NCI-H2227 (cell line): ENCODE measurements at regions not wholly inside any gene's neighbourhood (a gene's known extent, or its start where the extent isn't known, plus 50 kb on each side); places are given as distances from the start of the nearest gene placed in this dataset.

ENCODE experiments used
- DNase-seq: peaks from one replicate; lab custom pipeline; 2025; ENCODE audit not compliant: unreplicated experiment; lab: John Stamatoyannopoulos, UW

DNA sequence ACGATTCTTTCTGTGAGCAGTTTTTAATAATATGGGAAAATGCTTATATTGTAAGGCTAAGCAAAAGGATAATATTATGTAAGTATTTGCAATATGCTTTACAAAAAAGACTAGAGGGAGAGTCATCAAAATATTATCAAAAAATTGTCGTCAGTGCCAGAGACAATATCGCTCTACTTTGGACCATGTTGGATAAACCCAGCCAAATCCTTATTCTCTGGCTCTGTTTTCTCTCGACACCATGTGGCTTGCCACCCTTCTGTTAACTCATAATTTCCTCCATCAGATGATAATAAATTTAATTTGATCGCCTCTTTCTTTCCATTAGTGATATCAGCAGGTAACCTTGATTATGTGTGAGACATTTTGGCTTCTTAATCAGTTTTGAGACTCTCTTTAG, 129.9 kb downstream of the CDC42EP3 start:
- DNase-seq, result no peak

DNA sequence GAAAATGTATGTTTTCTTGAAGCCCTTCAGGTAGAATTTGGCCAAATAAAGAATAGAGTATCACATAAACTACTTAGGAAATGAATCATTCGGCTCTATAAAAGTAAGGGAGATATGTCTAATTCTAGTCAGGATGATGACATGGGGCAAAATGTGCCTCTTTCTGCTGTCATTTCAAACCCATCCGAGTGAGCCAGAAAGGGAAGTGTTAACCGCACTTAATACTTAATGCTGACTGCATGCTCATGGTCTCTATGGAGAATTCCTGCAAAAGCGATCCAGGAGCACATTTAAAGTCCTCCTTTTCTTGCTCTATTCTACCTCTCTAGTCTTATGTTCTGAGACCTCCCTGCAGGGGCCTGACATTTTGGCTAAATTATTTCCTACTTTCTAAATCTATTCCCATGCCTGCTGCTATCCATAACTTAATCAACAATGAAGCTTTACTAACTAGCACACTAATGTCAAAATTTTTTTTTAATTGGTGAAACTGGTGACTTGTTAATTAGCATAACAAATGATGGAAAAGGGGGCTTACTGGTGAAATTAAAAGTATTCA, 127.4 kb downstream of the CDC42EP3 start:
- no peak for DNase-seq

DNA sequence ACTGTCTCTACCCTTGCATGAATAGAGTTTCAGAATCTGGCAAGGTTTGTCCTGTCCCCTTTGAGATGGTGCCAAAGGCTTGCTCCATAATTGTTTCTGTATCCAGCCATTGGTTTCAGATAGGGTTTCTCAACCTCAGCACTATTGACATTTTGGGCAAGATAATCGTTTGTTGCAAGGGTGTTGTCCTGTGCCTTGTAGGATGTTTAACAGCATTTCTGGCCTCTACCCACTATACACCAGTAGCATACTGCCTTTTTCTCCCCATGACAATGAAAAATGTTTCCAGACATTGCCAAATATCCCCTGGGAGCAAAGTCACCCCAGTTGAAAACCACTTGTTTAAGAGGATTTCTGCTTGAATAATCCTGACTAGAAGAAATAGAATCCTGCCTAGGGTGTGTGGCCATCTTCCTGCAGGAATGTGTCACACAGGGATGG, 126.8 kb downstream of the CDC42EP3 start:
- DNase-seq, result no peak

DNA sequence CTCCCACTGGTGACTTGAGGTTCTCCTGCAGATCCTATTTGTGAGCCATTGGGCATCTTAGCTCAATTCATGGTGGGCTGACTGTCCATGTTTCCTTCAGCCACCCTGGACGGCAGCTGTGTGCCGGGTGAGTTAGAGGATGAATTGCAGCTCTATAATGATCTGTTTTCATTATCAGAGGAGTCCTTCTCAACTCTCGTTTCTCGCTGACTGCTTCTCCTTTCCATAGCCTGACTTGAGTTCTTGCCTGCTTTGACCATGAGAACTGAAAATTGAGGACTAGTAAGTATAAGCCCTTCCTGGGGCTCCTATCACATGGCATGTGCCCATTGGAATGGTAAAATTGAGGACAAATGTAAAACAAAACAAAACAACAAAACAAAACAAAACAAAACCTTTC, 121.8 kb downstream of the CDC42EP3 start:
- DNase-seq, result no peak

DNA sequence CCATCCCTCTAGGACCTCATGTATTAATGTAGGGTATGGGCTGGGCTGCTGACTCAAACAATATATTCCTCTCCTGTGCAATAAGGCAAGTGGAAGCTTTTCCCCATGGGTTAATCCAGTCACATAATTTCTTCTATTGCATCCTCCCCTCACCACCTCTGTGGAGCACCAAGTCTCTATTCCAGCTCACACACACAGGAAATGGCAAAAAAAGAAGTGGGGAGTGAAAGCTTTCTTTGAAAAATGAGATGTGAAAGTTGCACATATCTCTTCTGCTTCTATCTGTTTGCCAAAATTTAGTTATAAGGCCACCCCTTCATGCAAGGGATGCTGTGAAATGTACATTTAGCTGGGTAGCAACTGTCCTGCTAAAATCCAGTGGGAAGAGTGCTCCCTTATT, 121.3 kb downstream of the CDC42EP3 start:
- DNase-seq, result no peak

DNA sequence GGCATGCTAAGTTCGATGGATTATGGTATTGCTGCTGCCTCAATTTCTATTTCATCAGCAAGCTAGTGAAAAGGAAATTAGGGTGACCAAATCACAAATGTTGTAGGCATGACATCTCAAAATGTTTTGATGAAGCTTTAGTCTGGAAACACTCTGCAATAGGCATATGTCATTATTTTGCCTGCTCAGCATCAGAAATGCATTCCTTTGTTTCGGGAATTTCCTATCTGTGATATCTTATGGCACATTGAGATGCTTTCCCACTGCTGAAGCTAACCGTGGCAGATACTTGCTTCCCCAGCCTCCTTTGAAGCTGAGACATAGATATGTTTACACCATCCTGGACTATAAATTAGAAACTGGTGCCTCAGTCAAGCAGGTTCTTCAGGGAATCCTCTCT, 119.7 kb downstream of the CDC42EP3 start:
- DNase-seq, result no peak

DNA sequence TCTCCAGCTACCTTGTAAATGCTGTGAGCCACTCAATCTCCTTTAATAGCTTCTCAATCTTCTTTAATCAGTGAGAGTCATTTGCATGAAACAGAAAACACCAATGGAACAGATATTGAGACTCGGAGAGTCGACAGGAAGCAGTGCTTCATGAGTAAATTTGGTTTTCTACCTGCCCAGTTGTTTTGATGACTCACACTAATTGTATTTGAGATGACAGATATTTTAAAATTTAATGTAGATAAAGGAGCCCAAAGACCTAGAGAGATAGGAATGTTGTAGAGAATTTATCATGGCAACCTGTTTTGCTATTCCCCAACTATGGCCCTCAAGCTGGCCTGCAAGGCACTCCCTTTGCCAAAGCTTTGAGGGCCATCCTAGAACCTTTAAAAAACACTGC, 119.1 kb downstream of the CDC42EP3 start:
- DNase-seq, result no peak

DNA sequence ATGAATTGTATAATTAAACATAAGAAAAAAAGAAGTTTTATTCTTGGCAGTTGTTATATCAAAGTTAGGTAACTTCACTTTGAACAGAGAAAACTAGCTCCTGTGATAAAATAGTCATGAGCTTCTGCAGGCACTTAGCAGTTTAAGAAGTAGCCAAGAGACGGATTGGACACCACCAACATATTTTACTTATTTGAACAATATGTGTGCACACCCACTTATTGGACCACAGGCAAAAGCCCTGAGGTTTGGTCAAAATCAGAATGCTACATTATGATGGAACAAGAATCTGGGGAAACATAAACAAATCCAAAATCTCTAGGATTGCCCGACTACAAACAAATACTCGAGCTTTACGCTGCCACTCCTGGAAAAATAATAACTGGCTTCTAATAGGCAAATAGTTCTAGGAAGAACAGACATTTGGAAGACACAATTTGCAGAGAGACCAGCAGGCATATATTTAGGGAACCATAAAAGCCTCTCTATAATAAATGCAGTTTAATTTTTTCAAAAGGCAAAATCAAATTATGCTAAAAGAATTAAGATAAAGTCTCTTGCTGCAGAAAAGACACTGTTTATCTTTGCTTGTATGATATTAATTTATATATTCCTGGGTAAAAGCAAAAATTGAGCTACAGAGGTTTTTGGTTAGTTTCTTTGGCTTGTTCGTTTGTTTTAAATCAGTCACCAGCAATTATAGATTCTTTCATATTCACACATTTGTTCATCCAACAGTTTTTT, 117.9 kb downstream of the CDC42EP3 start:
- no peak for DNase-seq

DNA sequence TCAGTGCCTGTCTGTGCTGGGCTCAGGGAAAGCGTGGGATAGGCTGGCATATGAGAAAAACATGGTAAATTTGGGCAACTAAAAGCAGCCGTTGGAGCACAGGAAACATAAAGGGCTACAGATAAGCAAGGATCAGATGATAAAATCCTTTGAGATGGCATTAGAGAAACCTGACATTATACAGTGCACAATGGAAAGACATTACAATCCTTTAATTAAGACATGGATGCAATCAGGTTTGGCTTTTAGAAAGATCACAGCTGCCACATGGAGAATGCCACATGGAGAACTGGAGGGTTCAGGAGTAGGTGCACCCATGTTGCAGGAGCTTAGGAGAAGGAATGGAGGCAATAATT, 117.3 kb downstream of the CDC42EP3 start:
- no peak for DNase-seq

DNA sequence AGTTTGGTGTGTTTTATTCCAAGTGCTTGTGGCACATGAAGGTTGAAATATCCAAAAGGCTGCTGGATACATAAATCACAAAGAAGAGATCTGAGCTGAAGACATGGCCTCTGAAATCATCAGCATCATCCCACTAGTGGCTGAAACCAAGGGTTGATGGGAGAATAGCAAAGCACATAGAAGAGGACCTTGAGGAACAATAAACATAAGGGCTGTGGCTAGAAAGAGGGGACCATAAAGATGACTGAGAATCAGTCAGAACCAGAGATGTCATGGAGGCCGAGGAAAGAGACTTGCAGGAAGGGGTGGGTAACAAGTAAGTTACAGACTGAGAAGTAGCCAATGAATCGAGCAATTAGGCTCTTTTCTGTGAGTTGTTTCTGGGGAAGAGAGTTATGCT, 116.8 kb downstream of the CDC42EP3 start:
- DNase-seq, result no peak

DNA sequence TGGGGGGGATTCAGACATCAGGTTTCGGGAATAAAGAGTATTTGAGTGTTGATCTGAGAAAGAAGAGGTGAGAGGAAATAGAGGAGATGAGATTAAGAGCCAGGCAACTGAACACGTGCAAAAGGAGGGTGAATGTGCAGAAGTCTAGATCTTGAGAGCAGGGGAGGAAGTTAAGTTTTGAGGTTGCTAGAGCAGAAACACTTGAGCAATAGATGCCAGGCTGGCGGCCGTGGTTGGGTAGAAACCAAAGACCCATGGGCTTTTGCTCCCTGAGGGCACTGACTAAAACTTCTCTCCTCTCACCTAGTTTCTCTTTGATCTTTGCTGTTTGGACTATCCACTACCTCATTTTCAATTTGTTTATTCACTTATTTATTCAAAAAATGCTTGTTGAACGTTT, 116.0 kb downstream of the CDC42EP3 start:
- no peak for DNase-seq

DNA sequence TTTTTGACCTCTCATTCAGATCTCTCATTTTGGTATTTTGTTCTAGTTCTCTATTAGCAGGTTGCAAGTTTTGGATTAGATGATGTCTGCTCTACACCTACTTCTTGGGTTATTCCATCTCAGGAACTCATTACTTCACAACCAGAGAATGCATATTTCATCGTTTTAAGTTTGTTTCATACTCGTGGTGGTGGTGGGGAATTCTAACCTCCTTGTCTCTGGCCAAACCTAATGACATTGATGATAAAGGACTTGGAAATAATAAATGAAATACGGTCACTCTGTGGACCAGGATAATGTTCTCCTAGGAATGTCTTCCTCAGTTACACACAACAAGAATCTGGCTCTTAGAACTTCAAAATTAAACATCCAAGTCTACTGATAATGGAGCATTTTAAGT, 115.2 kb downstream of the CDC42EP3 start:
- DNase-seq, result no peak

DNA sequence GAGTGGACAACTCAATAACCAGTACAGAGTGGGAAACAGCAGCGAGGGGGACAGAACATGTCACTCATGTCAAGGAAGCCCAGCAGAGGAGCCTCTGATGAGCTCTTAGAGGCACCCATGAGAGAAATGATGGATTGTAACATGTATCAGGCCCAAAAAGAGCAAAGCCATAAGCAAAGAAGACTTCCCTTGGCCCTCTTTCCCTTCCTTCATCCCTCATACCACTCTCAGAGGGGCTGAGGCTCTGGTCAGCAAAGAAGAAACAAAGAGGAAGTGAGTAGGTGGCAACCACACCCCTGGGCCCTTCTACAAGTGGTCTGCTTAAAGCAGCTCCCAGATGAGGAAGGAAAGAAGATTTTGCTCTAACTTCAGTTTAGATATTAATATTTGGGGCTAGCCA, 112.8 kb downstream of the CDC42EP3 start:
- no peak for DNase-seq

DNA sequence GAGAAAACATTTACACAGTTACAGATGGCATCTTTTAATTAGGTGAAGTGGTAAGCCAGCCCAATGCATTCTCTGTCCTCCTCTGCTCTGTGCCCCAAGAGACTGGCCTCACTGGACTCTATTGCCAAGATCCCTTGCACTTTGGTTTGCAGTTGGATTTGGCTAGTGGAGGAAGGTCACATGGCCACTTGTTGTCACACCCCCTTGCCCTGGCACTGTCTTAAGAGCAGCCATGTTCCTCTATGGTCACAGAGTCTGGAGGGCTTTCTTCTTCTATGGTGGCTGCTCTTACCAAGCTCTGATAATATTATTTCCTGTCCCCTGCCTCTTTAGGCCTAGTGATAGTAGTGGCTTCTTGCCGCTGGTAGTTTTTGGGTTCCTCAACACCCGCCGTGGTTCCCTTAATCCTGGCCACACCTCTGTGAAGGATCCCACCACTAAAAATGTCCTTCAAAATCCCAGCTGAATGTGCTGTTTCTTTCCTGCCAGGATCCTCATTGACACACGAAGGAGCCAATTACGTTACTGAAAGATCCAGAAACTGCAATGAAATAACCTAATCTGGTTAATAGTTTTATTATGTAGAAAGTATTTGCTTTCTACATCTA, 111.1 kb downstream of the CDC42EP3 start:
- DNase-seq, result no peak

DNA sequence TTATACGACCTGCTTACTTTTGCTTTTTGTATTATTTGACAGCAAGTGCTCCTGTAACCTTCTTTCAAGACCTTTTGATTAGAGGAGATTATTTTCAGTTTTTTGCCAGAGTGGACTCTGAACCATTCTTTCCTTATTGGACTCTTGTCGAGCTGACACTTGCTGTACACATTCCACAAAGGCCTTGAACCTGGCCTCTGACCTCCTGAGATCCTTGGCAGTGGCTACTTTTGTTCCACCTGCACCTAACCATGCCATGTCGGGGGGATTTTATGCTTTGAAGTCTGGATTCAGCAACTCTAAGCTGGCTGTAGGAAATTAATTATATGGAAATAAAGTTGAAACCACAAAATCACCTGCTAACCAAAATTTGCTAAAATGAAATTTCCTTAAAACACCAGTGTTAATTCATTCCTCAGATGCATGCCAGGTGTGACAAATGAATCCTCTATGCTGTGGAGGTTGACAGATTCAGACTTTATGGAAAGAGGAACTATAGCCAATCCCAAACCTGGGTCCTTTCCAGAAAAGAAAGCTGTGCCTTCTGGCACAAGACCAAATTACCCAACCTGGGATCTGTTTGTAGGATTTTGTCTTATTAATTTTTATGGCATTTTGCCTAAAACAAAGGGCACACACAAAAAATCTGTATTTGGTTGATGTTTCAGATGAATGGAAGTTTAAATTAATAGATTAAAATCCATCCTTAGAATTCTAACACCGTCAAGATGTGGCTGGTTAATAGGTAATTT, 110.4 kb downstream of the CDC42EP3 start:
- DNase-seq, result no peak

DNA sequence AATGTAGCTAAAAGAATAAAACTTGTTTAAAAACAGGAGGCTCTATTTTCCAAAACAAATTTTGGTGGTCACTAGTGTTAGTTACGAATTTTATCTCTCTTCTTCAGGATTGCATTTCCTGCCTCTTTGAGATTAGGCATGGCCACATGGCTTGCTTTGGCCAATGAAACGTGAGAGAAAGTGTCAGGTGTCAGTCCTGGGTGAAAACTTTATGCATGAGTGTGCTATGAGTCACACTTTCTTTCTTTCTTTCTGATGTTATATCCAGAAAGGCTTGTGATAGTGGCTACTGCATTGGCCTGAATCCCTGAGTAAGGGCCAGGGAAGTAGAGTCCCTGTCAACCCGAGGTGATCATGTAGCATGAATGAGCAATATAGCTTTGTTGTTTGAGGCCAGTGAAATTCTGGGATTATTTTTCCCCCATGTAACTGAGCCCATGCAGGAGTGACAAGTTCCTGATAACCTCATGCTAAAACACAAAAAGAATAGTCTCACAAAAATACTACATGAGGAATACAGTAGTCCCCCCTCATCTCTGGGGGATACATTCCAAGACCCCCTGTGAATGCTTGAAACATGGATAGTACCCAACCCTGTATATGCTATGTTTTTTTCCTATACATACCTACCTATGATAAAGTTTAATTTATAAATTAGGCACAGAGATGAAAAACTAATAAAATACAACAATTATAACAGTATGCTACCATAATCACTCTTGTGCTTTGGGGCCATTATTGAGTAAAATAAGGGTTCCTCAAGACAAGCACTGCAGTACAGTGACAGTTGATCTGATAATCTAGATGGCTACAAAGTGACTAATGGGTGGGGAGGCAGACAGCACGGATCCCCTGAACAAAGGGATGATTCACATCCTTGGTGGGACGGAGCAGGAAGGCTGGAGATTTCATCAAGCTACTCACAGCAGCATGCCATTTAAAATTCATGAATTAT, 109.5 kb downstream of the CDC42EP3 start:
- DNase-seq, result no peak

DNA sequence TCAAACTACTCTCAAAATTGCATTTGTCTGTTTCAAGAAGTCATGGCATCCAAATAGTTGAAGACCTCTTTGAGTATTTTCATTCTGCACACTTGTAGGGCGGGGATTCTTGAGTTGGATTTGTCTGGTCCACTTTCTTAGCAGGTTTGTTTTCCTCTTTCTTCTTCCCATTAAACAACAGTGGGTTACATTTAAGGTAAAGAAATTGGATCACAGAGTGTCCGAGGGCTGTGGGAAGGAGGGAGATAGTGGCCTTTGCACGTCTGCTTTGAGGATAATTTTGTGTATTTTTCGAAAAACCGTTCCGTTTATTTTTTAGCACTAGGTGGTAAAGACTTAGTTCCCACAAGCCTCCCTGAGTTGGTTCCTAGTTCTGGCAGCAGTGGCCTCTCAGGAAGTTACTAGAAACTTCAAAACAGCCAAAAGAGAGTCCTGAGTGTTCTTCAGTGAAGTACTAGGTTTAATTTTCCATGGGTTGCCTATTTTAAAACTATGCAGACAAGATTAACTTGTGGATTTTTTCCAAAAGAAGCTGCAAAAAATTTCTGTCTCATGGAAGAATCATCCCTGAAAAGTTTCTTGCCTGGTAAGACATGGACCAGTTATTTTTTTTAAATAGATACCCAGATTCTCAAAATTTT, 107.9 kb downstream of the CDC42EP3 start:
- DNase-seq, result no peak

DNA sequence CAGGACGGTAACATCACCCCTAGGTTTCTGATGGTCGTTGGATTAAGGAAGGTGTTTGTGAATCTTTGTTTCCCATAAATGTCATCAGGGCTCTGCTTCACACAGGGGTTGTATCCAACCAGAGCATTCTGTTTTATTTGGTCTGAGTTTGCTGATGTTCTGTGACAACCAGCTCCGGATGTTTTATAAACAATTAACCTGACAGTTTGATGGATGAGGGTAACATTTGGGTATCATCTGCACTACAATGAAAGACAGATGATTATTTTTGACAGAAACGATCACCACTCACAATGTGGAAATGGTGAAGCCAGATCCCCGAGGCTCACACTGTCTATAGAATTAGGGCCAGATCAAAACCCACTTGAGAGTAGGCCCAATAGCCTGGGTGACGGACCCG, 107.1 kb downstream of the CDC42EP3 start:
- peak; percentile 8 for DNase-seq

DNA sequence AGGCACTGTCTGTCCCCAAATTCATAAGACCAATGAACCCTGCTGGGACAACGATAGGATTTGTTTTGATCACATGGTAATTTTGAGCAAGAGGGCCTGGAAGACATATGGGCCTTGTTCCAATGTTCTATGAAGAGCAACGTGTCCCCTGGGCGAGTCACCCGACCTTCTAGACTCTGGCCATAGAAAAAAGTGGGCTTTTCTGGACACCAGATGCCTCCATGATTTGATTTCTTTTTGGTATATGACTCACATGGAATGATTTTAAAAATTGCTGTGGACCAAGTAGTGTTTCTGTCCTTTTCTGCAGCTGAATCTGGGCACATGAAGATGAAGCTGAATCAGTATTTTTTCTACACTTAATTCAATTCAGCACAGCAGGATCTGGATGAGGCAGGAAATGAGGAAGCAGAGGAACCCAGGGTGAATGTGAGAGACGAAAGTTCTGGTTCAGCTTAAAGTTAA, 104.9 kb downstream of the CDC42EP3 start:
- no peak for DNase-seq

DNA sequence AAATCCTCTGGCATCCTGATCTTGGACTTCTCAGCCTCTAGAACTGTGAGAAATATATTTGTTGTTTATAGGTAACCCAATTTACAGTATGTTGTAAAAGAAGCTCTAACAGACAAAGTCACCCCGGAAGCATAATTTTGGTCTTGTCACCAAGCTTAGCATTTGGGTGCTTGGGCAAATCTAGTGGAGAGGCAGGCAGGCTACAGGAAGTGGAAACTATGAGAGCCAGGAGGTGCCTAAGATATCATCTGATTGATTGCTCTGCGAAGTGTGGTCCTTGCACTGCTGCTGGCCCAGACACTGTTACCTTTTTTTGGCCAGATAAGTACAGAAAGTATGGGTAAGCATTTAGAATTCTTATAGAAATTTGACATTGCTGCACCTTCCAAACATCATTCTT, 102.9 kb downstream of the CDC42EP3 start:
- no peak for DNase-seq
